Large intestine (tissue), 3 donors: ENCODE measurements at regions not wholly inside any gene's neighbourhood (a gene's known extent, or its start where the extent isn't known, plus 50 kb on each side); places are given as distances from the start of the nearest gene placed in this dataset.

Experiments
- DNase-seq, 2 donors: peaks; one replicate each; pipeline versions ENCODE4 v3.0.0 to v3.0.0-alpha.2; 2013
- H3K27ac ChIP-seq: one replicate; pipeline ENCODE4 v1.5.1; 2013; ENCODE audit warnings: low read length
- H3K27me3 ChIP-seq: 2 replicates; pipeline ENCODE4 v1.6.1; 2013; ENCODE audit warnings: low read length; ENCODE audit not compliant: control insufficient read depth, insufficient read depth
- H3K36me3 ChIP-seq: 2 replicates; pipeline ENCODE4 v1.6.1; 2013; ENCODE audit warnings: low read length; ENCODE audit not compliant: control insufficient read depth, insufficient read depth
- H3K4me1 ChIP-seq: one replicate; pipeline ENCODE4 v1.6.1; 2013; ENCODE audit warnings: low read length; ENCODE audit not compliant: control insufficient read depth, insufficient read depth
- H3K4me3 ChIP-seq: one replicate; pipeline ENCODE4 v1.5.1; 2013; ENCODE audit warnings: low read length
- H3K9me3 ChIP-seq: one replicate; pipeline ENCODE4 v1.6.1; 2013; ENCODE audit warnings: mild to moderate bottlenecking, low read depth, low read length, moderate library complexity; ENCODE audit not compliant: control insufficient read depth
- WGBS: methylation state at CpG from one replicate; pipeline ENCODE4 v1.1.5; 2013; ENCODE audit warnings: low lambda C conversion rate; ENCODE audit not compliant: insufficient coverage; 5-methylcytosine and 5-hydroxymethylcytosine counted together

GRCh38 chr21:41011098-41011731 lies 156.7 kb upstream of the BACE2 start:
- Histone ChIP-seq H3K9me3 (no peaks in the 10 kb centered on the region), H3K4me3 (no peak overlapping the region), H3K4me1 (no peaks in the 10 kb centered on the region), H3K27ac (no peak overlapping the region), H3K36me3 (no peaks in the 10 kb centered on the region), H3K27me3 (no peaks in the 10 kb centered on the region)
- 78% methylated on average over 5 of the region's 16 CpGs for WGBS
- no peak for DNase-seq

- 100% methylated on average over 1 of the region's 16 CpGs for WGBS
- DNase-seq: no peak
- H3K9me3 ChIP-seq: no peaks in the 10 kb centered on the region
- no peak overlapping the region for H3K27ac ChIP-seq
- H3K4me3 ChIP-seq: no peak overlapping the region
- no peaks in the 10 kb centered on the region for H3K36me3 ChIP-seq
- no peaks in the 10 kb centered on the region for H3K27me3 ChIP-seq
- no peaks in the 10 kb centered on the region for H3K4me1 ChIP-seq
Observed at GRCh38 chr21:41011951-41012366, 156.0 kb upstream of the BACE2 start.

- Histone ChIP-seq H3K4me3 (no peak overlapping the region), H3K36me3 (no peaks in the 10 kb centered on the region), H3K27ac (no peak overlapping the region), H3K4me1 (no peaks in the 10 kb centered on the region), H3K27me3 (no peaks in the 10 kb centered on the region), H3K9me3 (no peaks in the 10 kb centered on the region)
- 100% methylated on average over 3 of the region's 3 CpGs for WGBS
- no peak for DNase-seq
Observed at GRCh38 chr21:41012425-41012824, 155.5 kb upstream of the BACE2 start.

DNA sequence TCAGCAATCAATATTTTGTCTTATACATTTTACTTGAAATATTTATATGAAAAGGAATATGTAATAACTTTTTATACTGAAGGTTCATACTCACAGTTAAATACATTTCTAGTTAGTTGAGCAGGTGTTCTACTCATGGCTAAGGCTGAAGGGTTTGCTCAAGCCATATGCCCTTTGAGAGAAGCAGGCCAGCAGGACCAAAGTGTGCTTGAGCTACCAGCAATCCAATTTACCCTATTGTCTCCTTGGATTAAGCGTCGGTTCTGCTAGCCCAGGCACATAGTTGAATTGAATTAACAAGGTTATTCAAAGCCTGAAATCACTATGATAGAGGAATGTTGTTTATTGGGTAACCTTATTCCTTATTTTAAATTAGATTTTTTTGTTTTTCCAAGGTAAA lies 151.5 kb upstream of the BACE2 start:
- Histone ChIP-seq H3K27ac (no peak overlapping the region), H3K27me3 (no peaks in the 10 kb centered on the region), H3K4me3 (no peak overlapping the region), H3K4me1 (no peaks in the 10 kb centered on the region), H3K36me3 (no peaks in the 10 kb centered on the region), H3K9me3 (no peaks in the 10 kb centered on the region)
- no CpG with 5 or more reads among the region's 2 CpGs for WGBS
- no peak for DNase-seq

DNA sequence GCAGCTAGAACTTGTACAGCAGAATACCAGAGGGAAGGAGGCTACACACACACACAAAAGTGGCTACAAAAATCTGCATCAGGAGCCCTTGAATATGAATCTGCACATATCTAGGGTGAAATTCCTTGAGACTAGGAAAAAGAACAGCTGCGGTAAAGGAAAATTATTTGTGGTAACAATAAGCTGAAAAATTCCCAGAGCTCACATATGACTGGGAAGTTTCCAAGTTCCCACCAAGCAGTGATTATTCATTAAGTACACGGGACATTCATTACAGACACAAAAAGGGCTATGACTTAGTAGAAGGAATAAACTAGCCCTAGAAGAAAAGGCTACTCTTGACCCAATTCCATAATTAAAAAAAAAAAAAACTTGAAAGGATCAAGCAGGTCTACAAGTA lies 149.5 kb upstream of the BACE2 start:
- 50% methylated on average over 1 of the region's 2 CpGs for WGBS
- no peaks in the 10 kb centered on the region for H3K4me1 ChIP-seq

GRCh38 chr21:41023936-41024335 lies 144.0 kb upstream of the BACE2 start:
- no peaks in the 10 kb centered on the region for H3K36me3 ChIP-seq
- H3K9me3 ChIP-seq: no peaks in the 10 kb centered on the region
- WGBS: 80% methylated on average over 1 of the region's 7 CpGs
- no peak overlapping the region for H3K27ac ChIP-seq
- no peaks in the 10 kb centered on the region for H3K27me3 ChIP-seq
- H3K4me1 ChIP-seq: no peaks in the 10 kb centered on the region
- no peak for DNase-seq
- no peak overlapping the region for H3K4me3 ChIP-seq

More for the DNA sequence above, 149.5 kb upstream of the BACE2 start:
- no peak for DNase-seq
- H3K36me3 ChIP-seq: no peaks in the 10 kb centered on the region
- H3K27me3 ChIP-seq: no peaks in the 10 kb centered on the region
- H3K9me3 ChIP-seq: no peaks in the 10 kb centered on the region
- no peak overlapping the region for H3K4me3 ChIP-seq
- H3K27ac ChIP-seq: no peak overlapping the region

GRCh38 chr21:41024341-41024740 lies 143.6 kb upstream of the BACE2 start:
- H3K9me3 ChIP-seq: no peaks in the 10 kb centered on the region
- no peaks in the 10 kb centered on the region for H3K4me1 ChIP-seq
- WGBS: no CpG with 5 or more reads among the region's 2 CpGs
- DNase-seq: no peak
- no peak overlapping the region for H3K27ac ChIP-seq
- H3K4me3 ChIP-seq: no peak overlapping the region
- no peaks in the 10 kb centered on the region for H3K36me3 ChIP-seq
- H3K27me3 ChIP-seq: no peaks in the 10 kb centered on the region

DNA sequence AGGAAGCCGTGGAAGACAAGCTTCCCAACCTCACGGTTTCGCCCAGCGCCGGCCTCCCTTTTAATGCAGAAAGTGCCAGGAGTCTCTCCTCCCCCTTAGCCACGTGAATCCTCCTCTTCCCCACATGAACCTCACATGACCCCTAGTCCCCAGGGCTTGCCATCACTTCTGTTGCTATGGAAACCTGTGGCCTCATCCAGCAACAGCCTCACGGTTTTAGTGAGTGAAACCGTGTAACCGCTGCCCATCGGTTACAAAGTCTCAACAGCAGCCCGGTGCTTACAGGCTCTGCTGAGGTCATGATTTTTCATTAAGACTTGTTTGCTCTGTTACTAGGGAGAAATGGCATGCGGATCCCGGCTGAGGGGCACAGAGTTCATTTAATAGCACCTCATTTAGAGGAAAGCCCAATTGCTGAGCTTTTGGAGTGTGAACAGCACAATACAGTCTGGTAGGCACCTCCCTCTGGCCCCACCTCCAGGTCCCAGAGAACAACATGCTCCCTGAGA lies 143.2 kb upstream of the BACE2 start:
- DNase-seq: peak; percentile 33 to 45
- Histone ChIP-seq H3K9me3 (no peaks in the 10 kb centered on the region), H3K27ac (peak overlapping the region; percentile 38), H3K4me1 (no peaks in the 10 kb centered on the region), H3K36me3 (no peaks in the 10 kb centered on the region), H3K4me3 (no peak overlapping the region), H3K27me3 (no peaks in the 10 kb centered on the region)
- WGBS: no CpG with 5 or more reads among the region's 13 CpGs

DNA sequence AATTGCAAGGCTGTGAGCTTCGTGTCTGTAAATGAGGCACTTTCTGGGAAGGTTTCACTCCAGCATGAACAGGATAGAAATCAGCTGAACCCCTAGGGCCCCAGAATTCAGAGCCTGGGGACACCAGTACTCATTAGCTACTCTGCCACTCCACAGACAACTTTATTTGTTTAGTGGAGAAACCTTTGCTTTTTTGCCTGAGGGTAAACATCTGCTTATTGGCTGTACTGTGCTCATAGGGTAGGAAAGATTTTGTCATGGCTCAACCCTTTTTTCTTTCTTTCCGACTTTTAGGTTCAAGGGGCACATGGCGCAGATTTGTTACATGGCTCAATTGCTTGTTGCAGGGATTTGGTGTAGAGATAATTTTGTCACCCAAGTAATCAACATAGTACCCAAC lies 138.4 kb upstream of the BACE2 start:
- DNase-seq: no peak
- Histone ChIP-seq H3K27ac (no peak overlapping the region), H3K9me3 (no peaks in the 10 kb centered on the region), H3K4me1 (no peaks in the 10 kb centered on the region), H3K27me3 (no peaks in the 10 kb centered on the region), H3K4me3 (no peak overlapping the region), H3K36me3 (no peaks in the 10 kb centered on the region)
- WGBS: 45% methylated on average over 2 of the region's 3 CpGs

DNA sequence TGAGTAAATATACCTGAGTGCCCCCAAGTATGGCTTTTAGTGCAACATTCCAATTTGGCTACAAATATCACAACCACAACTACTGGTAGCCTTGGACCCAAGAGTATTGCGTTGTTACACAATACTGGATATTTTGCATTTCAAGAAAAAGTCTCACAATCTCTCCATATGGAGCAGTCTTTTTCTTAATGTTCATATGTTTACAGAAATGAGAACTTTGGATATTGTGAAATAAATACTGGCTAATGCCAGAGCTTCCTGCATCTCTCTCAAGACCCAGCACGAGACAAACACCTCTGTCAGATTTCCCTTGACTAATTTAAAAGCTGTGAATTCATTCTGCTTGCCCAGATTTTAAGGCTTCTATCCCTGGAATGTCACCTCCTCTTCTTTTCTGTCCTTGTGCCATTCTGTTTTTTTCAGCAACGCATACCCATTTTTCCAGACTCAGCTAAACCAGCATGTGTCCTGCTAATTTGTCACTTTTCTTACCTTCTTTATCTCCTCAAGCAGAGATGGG lies 136.2 kb upstream of the BACE2 start:
- Histone ChIP-seq H3K4me3 (no peak overlapping the region), H3K4me1 (no peaks in the 10 kb centered on the region), H3K27ac (no peak overlapping the region), H3K36me3 (no peaks in the 10 kb centered on the region), H3K27me3 (no peaks in the 10 kb centered on the region), H3K9me3 (no peaks in the 10 kb centered on the region)
- WGBS: 100% methylated on average over 2 of the region's 3 CpGs
- DNase-seq: no peak

DNA sequence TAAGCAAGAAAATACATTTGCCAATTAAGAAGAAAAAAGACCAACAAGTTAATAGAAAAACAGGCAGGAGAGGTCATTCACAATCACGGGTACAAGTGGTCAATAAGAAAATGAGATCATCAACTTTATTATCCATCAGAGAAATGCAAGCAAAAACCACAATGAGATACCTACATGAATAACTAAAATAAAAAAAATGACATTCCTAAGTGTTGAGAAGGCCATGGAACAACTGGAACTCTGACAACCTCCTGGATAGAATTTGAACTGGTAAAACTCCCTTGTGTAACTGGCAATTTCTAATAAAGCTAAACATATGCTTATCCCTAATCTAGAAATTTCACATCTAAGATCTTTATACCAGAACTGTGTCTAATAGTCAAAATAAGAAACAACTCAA lies 135.4 kb upstream of the BACE2 start:
- Histone ChIP-seq H3K4me3 (no peak overlapping the region), H3K27me3 (no peaks in the 10 kb centered on the region), H3K27ac (no peak overlapping the region), H3K36me3 (no peaks in the 10 kb centered on the region), H3K4me1 (no peaks in the 10 kb centered on the region), H3K9me3 (no peaks in the 10 kb centered on the region)
- no peak for DNase-seq
- WGBS: no CpG with 5 or more reads among the region's 1 CpG
